A549 (cell line): ENCODE measurements at regions not wholly inside any gene's neighbourhood (a gene's known extent, or its start where the extent isn't known, plus 50 kb on each side); places are given as distances from the start of the nearest gene placed in this dataset.

ENCODE experiments used
- ATAC-seq, 2 experiments: fragments of 200-7000 bp in 1 of 2; fragments of >200 bp in 1 of 2; cut with Nextera tagmentation in 1 of 2; cut with Tn5 transposase in 1 of 2; 3 replicates each; pipeline versions ENCODE4 v1.8.0 to v1.9.1; 2018 to 2020; ENCODE audit warnings: mild to moderate bottlenecking in 1 of 2, moderate library complexity in 1 of 2
- CTCF ChIA-PET: fragments of 300-600 bp; sonication (Branson Sonifier 250); formaldehyde crosslinking; extraction: SDS; loops from one replicate; lab custom pipeline; 2021; ENCODE audit warnings: antibody characterized with exemption, inconsistent platforms; lab: Yijun Ruan, JAX
- POLR2A ChIA-PET: fragments of 350-600 bp; formaldehyde crosslinking; extraction: SDS; loops from one replicate; lab custom pipeline; 2021; ENCODE audit warnings: antibody characterized with exemption, inconsistent platforms; lab: Yijun Ruan, JAX
- DNase-seq, 2 experiments: peaks; one replicate each; pipeline versions ENCODE4 v3.0.0 to v3.0.0-alpha.2; 2011 to 2016; ENCODE audit warnings: low read depth in 1 of 2, low spot score in 1 of 2
- FAIRE-seq: peaks from 2 replicates; lab custom pipeline; 2011; peaks lifted over from hg19 to GRCh38; lab: Jason Lieb, UNC
- H3K27ac ChIP-seq, 2 experiments: fragments of >200 bp; sonication (Bioruptor Twin); formaldehyde crosslinking; 3 replicates each; pipeline ENCODE4 v1.5.1; 2016 to 2017
- H3K4me1 ChIP-seq: fragments of >200 bp; sonication (Bioruptor Twin); formaldehyde crosslinking; 3 replicates; pipeline ENCODE4 v1.6.1; 2016
- H3K4me2 ChIP-seq: fragments of >200 bp; sonication (Bioruptor Twin); formaldehyde crosslinking; 3 replicates; pipeline ENCODE4 v1.6.1; 2016
- H3K4me3 ChIP-seq: fragments of >200 bp; sonication (Bioruptor Twin); formaldehyde crosslinking; 3 replicates; pipeline ENCODE4 v1.5.1; 2016
- H3K9me3 ChIP-seq: fragments of >200 bp; sonication (Bioruptor Twin); formaldehyde crosslinking; 3 replicates; pipeline ENCODE4 v1.6.1; 2016
- ATOH8 ChIP-seq: fragments of 250-450 bp; sonication (Bioruptor Pico); IDR thresholded peaks from 2 replicates; pipeline ENCODE4 v1.5.0; 2020; ENCODE audit warnings: low read depth, mild to moderate bottlenecking, moderate library complexity
- BHLHE40 ChIP-seq: IDR thresholded peaks from 2 replicates; pipeline ENCODE4 v1.6.1; 2012; ENCODE audit warnings: low read depth, low read length, inconsistent platforms
- CBX8 ChIP-seq: fragments of 200-600 bp; sonication (generic); IDR thresholded peaks from 2 replicates; pipeline ENCODE4 v1.6.1; 2016
- E2F6 ChIP-seq: IDR thresholded peaks from 2 replicates; pipeline ENCODE4 v1.6.1; 2012; ENCODE audit warnings: low read depth, borderline replicate concordance
- EHMT2 ChIP-seq: fragments of 200-600 bp; sonication (generic); IDR thresholded peaks from 2 replicates; pipeline ENCODE4 v1.6.1; 2016; ENCODE audit warnings: antibody characterized with exemption, low read depth, mild to moderate bottlenecking, moderate library complexity
- EP300 ChIP-seq, 2 experiments: fragments of >200 bp; sonication (Bioruptor Twin); formaldehyde crosslinking; IDR thresholded peaks; 2 replicates in 1 of 2; 3 replicates in 1 of 2; pipeline ENCODE4 v1.6.1; 2016 to 2017
- FOSB ChIP-seq: fragments of 250-450 bp; sonication (Bioruptor Pico); IDR thresholded peaks from 2 replicates; pipeline ENCODE4 v1.5.0; 2020; ENCODE audit warnings: mild to moderate bottlenecking, moderate library complexity
- FOSL2 ChIP-seq, 2 experiments: fragments of 450-650 bp in 1 of 2; fragments of >200 bp in 1 of 2; sonication (Bioruptor Twin) in 1 of 2; formaldehyde crosslinking; IDR thresholded peaks; 2 replicates each; pipeline versions ENCODE4 v1.5.0 to v1.6.1; 2016 to 2020; ENCODE audit warnings: mild to moderate bottlenecking in 1 of 2, moderate library complexity in 1 of 2
- FOXS1 ChIP-seq: fragments of 250-450 bp; sonication (Bioruptor Pico); IDR thresholded peaks from 2 replicates; pipeline ENCODE4 v1.5.0; 2020; ENCODE audit warnings: mild to moderate bottlenecking, moderate library complexity
- HOXB13 ChIP-seq: fragments of 250-450 bp; sonication (Bioruptor Pico); IDR thresholded peaks from 2 replicates; pipeline ENCODE4 v1.5.0; 2020; ENCODE audit warnings: low read depth, mild to moderate bottlenecking, moderate library complexity
- JUNB ChIP-seq: fragments of >200 bp; sonication (Bioruptor Twin); formaldehyde crosslinking; IDR thresholded peaks from 2 replicates; pipeline ENCODE4 v1.6.1; 2016
- KDM5A ChIP-seq: fragments of 200-600 bp; sonication (generic); IDR thresholded peaks from 2 replicates; pipeline ENCODE4 v1.6.1; 2016; ENCODE audit warnings: antibody characterized with exemption, mild to moderate bottlenecking
- NR3C1 ChIP-seq: fragments of >200 bp; sonication (Bioruptor Twin); formaldehyde crosslinking; IDR thresholded peaks from 3 replicates; pipeline ENCODE4 v1.6.1; 2017
- POLR2A ChIP-seq: IDR thresholded peaks from 2 replicates; pipeline ENCODE4 v1.6.1; 2012; ENCODE audit warnings: mild to moderate bottlenecking, low read length
- RARB ChIP-seq: fragments of 250-450 bp; sonication (Bioruptor Pico); IDR thresholded peaks from 2 replicates; pipeline ENCODE4 v1.8.0; 2021; ENCODE audit warnings: mild to moderate bottlenecking, moderate library complexity
- RCOR1 ChIP-seq: fragments of 150-350 bp; IDR thresholded peaks from 2 replicates; pipeline ENCODE4 v1.6.1; 2014; ENCODE audit warnings: antibody characterized with exemption, low read length, low read depth
- RFX5 ChIP-seq: fragments of 450-650 bp; IDR thresholded peaks from 2 replicates; pipeline ENCODE4 v1.7.1; 2014; ENCODE audit warnings: antibody characterized with exemption, mild to moderate bottlenecking, moderate library complexity
- RNF2 ChIP-seq: fragments of 200-600 bp; sonication (generic); IDR thresholded peaks from 2 replicates; pipeline ENCODE4 v1.6.1; 2016; ENCODE audit warnings: low read depth, mild to moderate bottlenecking, antibody characterized with exemption, moderate library complexity, borderline replicate concordance
- SREBF2 ChIP-seq: fragments of 450-650 bp; IDR thresholded peaks from 2 replicates; pipeline ENCODE4 v1.6.1; 2014; ENCODE audit warnings: mild to moderate bottlenecking, moderate library complexity
- TP53 ChIP-seq: fragments of 250-450 bp; sonication (Bioruptor Pico); IDR thresholded peaks from 2 replicates; pipeline ENCODE4 v1.5.0; 2021; ENCODE audit warnings: mild to moderate bottlenecking, moderate library complexity
- USF2 ChIP-seq: fragments of 450-650 bp; IDR thresholded peaks from 2 replicates; pipeline ENCODE4 v1.6.1; 2014; ENCODE audit warnings: antibody characterized with exemption
- ZC3H11A ChIP-seq: fragments of 450-650 bp; IDR thresholded peaks from 2 replicates; pipeline ENCODE4 v1.6.1; 2014; ENCODE audit warnings: antibody characterized with exemption, mild to moderate bottlenecking
- ZNF302 ChIP-seq: fragments of 250-450 bp; sonication (Bioruptor Pico); IDR thresholded peaks from 2 replicates; pipeline ENCODE4 v1.9.0; 2021; ENCODE audit warnings: inconsistent platforms, mild to moderate bottlenecking, moderate library complexity
- ZSCAN20 ChIP-seq: fragments of 250-450 bp; sonication (Bioruptor Pico); IDR thresholded peaks from 2 replicates; pipeline ENCODE4 v1.8.0; 2022; ENCODE audit warnings: mild to moderate bottlenecking, moderate library complexity
- WGBS: methylation state at CpG from one replicate; pipeline ENCODE4 v1.1.6; 2017; ENCODE audit errors: missing lambda C conversion rate; 5-methylcytosine and 5-hydroxymethylcytosine counted together

- ATAC-seq: no peak
These were observed 191.5 kb downstream of the SIPA1L2 start for GRCh38 chr1:232438476-232438875.

GRCh38 chr1:232437510-232437909, 192.4 kb downstream of the SIPA1L2 start:
- no peak for DNase-seq
- Histone ChIP-seq H3K27ac (no peak overlapping the region), H3K4me1 (no peaks in the 10 kb centered on the region), H3K9me3 (no peaks in the 10 kb centered on the region)
- no peak for ATAC-seq
- no peak for FAIRE-seq
- POLR2A ChIA-PET: no interaction called here
- TF ChIP-seq RFX5 (no peak), USF2 (no peak), E2F6 (no peak), FOXS1 (CRISPR knock-in tag) (no peak)
- TF ChIP-seq, all 56 proteins: peak for 0
- Histone ChIP-seq H3K4me3 (no peak overlapping the region), H3K4me2 (no peak overlapping the region)
- 93% methylated on average over 7 of the region's 7 CpGs for WGBS
- CTCF ChIA-PET: interaction anchor here (0.6 to 1.3 kb wide), 3 partner anchors 14 to 797 kb away, joined by 3 to 4 read pairs (median 4); no protein-coding TSS in a partner anchor

More at GRCh38 chr1:232438476-232438875, 191.5 kb downstream of the SIPA1L2 start:
- FAIRE-seq (no peak), DNase-seq (no peak)
- Histone ChIP-seq H3K4me2 (no peak overlapping the region), H3K4me3 (no peak overlapping the region), H3K4me1 (no peaks in the 10 kb centered on the region), H3K27ac (no peak overlapping the region), H3K9me3 (no peaks in the 10 kb centered on the region)
- ChIA-PET POLR2A (no interaction called here), CTCF (interaction anchor here (0.6 kb wide), 1 partner anchor 167 kb away, joined by 3 read pairs; no protein-coding TSS in a partner anchor)
- 85% methylated on average over 5 of the region's 5 CpGs for WGBS
- TF ChIP-seq RARB (CRISPR knock-in tag): no peak
- no peak for TF ChIP-seq NR3C1
- no peak for TF ChIP-seq ZNF302
- TF ChIP-seq BHLHE40: no peak
- no peak for TF ChIP-seq KDM5A
- TF ChIP-seq JUNB: no peak
- TF ChIP-seq CBX8: no peak
- TF ChIP-seq POLR2A: no peak
- no peak for TF ChIP-seq ZSCAN20
- no peak for TF ChIP-seq RCOR1

GRCh38 chr1:232435729-232436128, 194.2 kb downstream of the SIPA1L2 start:
- FAIRE-seq (no peak), ATAC-seq (no peak), DNase-seq (no peak)
- 78% methylated on average over 3 of the region's 3 CpGs for WGBS
- Histone ChIP-seq H3K9me3 (no peaks in the 10 kb centered on the region), H3K4me3 (no peak overlapping the region), H3K4me2 (no peak overlapping the region), H3K4me1 (no peaks in the 10 kb centered on the region), H3K27ac (no peak overlapping the region)
- CTCF ChIA-PET: no interaction called here
- POLR2A ChIA-PET: no interaction called here
- TF ChIP-seq ATOH8 (CRISPR knock-in tag): no peak
- no peak for TF ChIP-seq EP300 (IDR thresholded peaks at IDR 0.05)
- TF ChIP-seq RNF2: no peak
- TF ChIP-seq TP53 (CRISPR knock-in tag): no peak
- TF ChIP-seq ZNF302: no peak

GRCh38 chr1:232432313-232432712, 197.6 kb downstream of the SIPA1L2 start:
- no peak for DNase-seq
- FAIRE-seq: no peak
- POLR2A ChIA-PET: no interaction called here
- 82% methylated on average over 8 of the region's 8 CpGs for WGBS
- TF ChIP-seq FOSB (no peak), ZC3H11A (no peak), ATOH8 (CRISPR knock-in tag) (no peak), FOSL2 (IDR thresholded peaks at IDR 0.05) (no peak), FOSL2 (CRISPR knock-in tag; IDR thresholded peaks at IDR 0.05) (no peak), HOXB13 (CRISPR knock-in tag) (no peak), EHMT2 (no peak), RARB (CRISPR knock-in tag) (no peak), ZSCAN20 (no peak), TP53 (CRISPR knock-in tag) (no peak), NR3C1 (no peak), SREBF2 (no peak)
- ATAC-seq: no peak
- no peaks in the 10 kb centered on the region for H3K4me1 ChIP-seq
- H3K27ac ChIP-seq: no peak overlapping the region
- H3K4me3 ChIP-seq: no peak overlapping the region
- H3K4me2 ChIP-seq: no peak overlapping the region
- no peaks in the 10 kb centered on the region for H3K9me3 ChIP-seq
- CTCF ChIA-PET: no interaction called here
